Keratinocyte (primary cell): ENCODE measurements at regions not wholly inside any gene's neighbourhood (a gene's known extent, or its start where the extent isn't known, plus 50 kb on each side); places are given as distances from the start of the nearest gene placed in this dataset.

Experiments used
- EZH2 ChIP-seq: IDR thresholded peaks from one replicate; pipeline ENCODE4 v1.6.1; 2012; ENCODE audit warnings: inconsistent platforms, mild to moderate bottlenecking, low read length, moderate library complexity
- TF ChIP-seq, protein P1 (sequence below), 3 experiments: IDR thresholded peaks in 1 of 3; conservative IDR thresholded peaks in 1 of 3; optimal IDR thresholded peaks in 1 of 3; 2 replicates in 2 of 3; 3 replicates in 1 of 3; pipeline versions ENCODE3 to v1.5.1; 2011; ENCODE audit warnings: low read length in 3 of 3, mild to moderate bottlenecking in 3 of 3, moderate library complexity in 2 of 3, control low read depth in 1 of 3, inconsistent platforms in 1 of 3; ENCODE audit not compliant: insufficient read depth in 2 of 3; ENCODE audit errors: extremely low read depth in 1 of 3

DNA sequence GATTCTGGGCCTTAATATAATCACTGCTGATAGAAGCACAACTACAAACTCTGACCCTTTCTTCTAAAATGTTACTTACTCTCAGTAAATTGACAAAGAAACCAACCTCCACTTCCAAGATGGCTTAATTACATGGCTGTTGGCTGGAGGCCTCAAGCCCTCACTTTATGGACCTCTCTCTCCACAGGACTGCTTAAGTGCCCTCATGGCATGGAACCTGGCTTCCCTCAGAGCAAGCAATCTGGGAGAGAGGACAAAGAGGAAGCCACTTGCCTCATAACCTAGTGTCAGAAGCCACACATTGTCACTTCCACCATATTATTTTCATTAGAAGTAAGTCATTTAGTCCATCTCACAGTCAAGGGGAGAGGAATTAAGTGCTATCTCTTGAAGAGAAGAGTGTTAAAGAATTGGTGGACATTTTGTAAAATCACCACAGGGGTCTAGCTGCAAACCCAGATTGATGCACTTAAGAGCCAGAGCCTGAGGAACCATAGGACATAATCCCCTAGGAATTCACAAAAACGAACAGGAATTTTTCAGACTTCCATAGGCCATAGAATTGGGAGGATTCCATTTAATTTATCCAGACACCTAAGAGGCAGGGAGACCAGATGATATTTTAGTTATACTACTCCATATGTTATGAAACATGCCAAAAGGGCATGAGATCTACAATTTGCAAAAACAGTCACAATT is 97.5 kb upstream of the TNFSF4 start:
- TF ChIP-seq, protein P1, sequence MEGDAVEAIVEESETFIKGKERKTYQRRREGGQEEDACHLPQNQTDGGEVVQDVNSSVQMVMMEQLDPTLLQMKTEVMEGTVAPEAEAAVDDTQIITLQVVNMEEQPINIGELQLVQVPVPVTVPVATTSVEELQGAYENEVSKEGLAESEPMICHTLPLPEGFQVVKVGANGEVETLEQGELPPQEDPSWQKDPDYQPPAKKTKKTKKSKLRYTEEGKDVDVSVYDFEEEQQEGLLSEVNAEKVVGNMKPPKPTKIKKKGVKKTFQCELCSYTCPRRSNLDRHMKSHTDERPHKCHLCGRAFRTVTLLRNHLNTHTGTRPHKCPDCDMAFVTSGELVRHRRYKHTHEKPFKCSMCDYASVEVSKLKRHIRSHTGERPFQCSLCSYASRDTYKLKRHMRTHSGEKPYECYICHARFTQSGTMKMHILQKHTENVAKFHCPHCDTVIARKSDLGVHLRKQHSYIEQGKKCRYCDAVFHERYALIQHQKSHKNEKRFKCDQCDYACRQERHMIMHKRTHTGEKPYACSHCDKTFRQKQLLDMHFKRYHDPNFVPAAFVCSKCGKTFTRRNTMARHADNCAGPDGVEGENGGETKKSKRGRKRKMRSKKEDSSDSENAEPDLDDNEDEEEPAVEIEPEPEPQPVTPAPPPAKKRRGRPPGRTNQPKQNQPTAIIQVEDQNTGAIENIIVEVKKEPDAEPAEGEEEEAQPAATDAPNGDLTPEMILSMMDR (optimal IDR thresholded peaks at IDR 0.05 in 1 of 3, IDR thresholded peaks at IDR 0.05 in 1 of 3, conservative IDR thresholded peaks at IDR 0.05 in 1 of 3; ENCODE audit: extremely low read depth in 1 of 3, insufficient read depth in 2 of 3, low read length in 3 of 3): no peak
- no peak for TF ChIP-seq EZH2
